ENCODE measurements at regions not wholly inside any gene's neighbourhood (a gene's known extent, or its start where the extent isn't known, plus 50 kb on each side); places are given as distances from the start of the nearest gene placed in this dataset.

DNA sequence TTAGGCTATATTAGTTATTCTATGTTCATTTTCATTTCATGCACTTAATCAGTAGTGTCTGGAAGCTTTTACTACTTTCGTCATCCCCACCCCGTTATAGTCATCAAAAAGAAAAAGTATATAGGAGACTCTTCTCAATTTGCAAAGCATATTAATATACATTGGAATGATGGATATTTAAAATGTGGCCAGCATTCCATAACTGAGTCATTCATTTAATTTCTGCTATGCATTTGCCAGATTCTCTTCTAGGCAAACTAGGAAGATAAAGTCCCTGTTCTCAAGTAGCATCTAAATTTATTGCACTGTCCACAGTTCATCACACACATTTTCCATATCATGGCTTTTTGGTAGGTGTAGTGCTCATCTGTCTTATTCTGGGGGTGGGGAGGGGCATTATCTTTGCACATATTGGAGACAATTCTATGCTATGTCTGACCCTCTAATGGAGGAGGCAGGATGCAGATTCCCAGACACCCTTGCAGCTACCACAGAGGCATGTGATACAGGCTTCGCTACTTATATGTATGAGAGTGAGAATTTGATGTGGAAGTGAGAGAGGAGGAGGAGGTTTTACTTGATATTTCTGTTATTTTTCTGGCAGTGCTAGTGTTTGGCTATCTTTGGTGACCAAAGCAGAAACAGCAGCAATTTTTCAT lies 125.8 kb downstream of the CTH start:
- in situ Hi-C loops (cut with MboI; ENCODE audit: low pct_ligation_motif_present in 1 of 4, low pct_unique_long_range_greater_than_20kb in 1 of 4, low sequenced_read_pairs in 3 of 4) (loop anchor here in 1 of 4 donors (25.0 kb wide), 1 partner anchor 500 kb away; the partner anchor contains the start of gene PTGER3), intact Hi-C loops (cut with DNase I; ENCODE audit: low total_unique reads) (no loop called here)
- H3K27me3 ChIP-seq, result no peaks in the 10 kb centered on the region

DNA sequence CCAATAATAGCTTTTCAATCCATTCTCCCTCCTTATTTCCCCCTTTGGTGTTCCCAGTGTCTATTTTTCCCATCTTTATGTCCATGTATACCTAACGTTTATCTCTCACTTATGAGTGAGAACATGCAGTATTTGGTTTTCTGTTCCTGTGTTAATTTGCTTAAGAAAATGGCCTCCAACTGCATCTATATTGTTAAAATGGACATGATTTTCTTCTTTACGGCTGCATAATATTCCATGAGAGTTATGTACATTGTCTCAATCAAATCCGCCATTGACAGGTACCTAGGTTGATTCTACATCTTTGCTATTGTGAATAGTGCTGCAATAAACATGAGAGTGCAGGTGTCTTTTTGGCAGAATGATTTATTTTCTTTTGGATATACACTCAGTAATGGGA lies 126.7 kb downstream of the CTH start:
- Histone ChIP-seq H3K27me3 (no peaks in the 10 kb centered on the region), H3K4me1 (no peaks in the 10 kb centered on the region), H3K36me3 (no peaks in the 10 kb centered on the region), H3K4me3 (no peak overlapping the region), H3K27ac (no peak overlapping the region), H3K9me3 (no peaks in the 10 kb centered on the region)
- no peak for DNase-seq
- TF ChIP-seq, protein P1, sequence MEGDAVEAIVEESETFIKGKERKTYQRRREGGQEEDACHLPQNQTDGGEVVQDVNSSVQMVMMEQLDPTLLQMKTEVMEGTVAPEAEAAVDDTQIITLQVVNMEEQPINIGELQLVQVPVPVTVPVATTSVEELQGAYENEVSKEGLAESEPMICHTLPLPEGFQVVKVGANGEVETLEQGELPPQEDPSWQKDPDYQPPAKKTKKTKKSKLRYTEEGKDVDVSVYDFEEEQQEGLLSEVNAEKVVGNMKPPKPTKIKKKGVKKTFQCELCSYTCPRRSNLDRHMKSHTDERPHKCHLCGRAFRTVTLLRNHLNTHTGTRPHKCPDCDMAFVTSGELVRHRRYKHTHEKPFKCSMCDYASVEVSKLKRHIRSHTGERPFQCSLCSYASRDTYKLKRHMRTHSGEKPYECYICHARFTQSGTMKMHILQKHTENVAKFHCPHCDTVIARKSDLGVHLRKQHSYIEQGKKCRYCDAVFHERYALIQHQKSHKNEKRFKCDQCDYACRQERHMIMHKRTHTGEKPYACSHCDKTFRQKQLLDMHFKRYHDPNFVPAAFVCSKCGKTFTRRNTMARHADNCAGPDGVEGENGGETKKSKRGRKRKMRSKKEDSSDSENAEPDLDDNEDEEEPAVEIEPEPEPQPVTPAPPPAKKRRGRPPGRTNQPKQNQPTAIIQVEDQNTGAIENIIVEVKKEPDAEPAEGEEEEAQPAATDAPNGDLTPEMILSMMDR (IDR thresholded peaks at IDR 0.05), result no peak
- TF ChIP-seq EP300 (IDR thresholded peaks at IDR 0.05; ENCODE audit: low read depth), result no peak
- no peak for TF ChIP-seq POLR2A (IDR thresholded peaks at IDR 0.05)
- TF ChIP-seq POLR2AphosphoS5 (IDR thresholded peaks at IDR 0.05), result no peak
- in situ Hi-C loops (cut with MboI; ENCODE audit: low pct_ligation_motif_present in 1 of 4, low pct_unique_long_range_greater_than_20kb in 1 of 4, low sequenced_read_pairs in 3 of 4), result loop anchor here in 1 of 4 donors (25.0 kb wide), 1 partner anchor 500 kb away; the partner anchor contains the start of gene PTGER3
- intact Hi-C loops (cut with DNase I; ENCODE audit: low total_unique reads), result no loop called here
- WGBS, 2 donors (ENCODE audit: low coverage in 1 of 2), result 81 to 92% methylated on average over 3 of the region's 3 CpGs

More for the DNA sequence above, 125.8 kb downstream of the CTH start:
- H3K9me3 ChIP-seq, result no peaks in the 10 kb centered on the region
- H3K36me3 ChIP-seq, result no peaks in the 10 kb centered on the region
- WGBS, 2 donors (ENCODE audit: low coverage in 1 of 2), result 69 to 87% methylated on average over 3 of the region's 3 CpGs
- H3K27ac ChIP-seq, result no peak overlapping the region
- DNase-seq, result no peak
- TF ChIP-seq POLR2A (IDR thresholded peaks at IDR 0.05), result no peak
- TF ChIP-seq EP300 (IDR thresholded peaks at IDR 0.05; ENCODE audit: low read depth), result no peak
- TF ChIP-seq POLR2AphosphoS5 (IDR thresholded peaks at IDR 0.05), result no peak
- no peak overlapping the region for H3K4me3 ChIP-seq
- no peaks in the 10 kb centered on the region for H3K4me1 ChIP-seq

DNA sequence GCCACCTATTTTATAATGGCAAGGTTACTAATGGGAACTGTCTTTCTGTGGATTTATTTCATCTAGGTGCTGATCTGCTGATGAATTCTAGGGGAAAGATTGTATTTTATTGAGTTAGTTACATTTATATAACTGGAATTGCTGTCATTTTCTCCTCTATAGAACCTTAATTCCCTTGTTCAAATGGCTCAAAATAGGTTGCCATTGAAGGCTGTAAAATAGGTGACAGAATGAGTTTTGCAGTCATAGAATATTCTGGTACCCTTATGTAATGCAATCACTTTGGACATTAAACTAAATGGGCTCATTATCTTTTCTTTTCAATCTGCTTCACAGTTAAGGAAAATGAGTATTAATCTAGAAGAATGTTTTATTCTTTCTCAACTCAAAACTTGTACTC lies 131.0 kb downstream of the CTH start:
- no peaks in the 10 kb centered on the region for H3K27me3 ChIP-seq
- in situ Hi-C loops (cut with MboI; ENCODE audit: low pct_ligation_motif_present in 1 of 4, low pct_unique_long_range_greater_than_20kb in 1 of 4, low sequenced_read_pairs in 3 of 4), result loop anchor here in 1 of 4 donors (25.0 kb wide), 1 partner anchor 495 kb away; the partner anchor contains the start of gene PTGER3
- intact Hi-C loops (cut with DNase I; ENCODE audit: low total_unique reads), result no loop called here
- DNase-seq, result no peak
- H3K4me1 ChIP-seq, result no peaks in the 10 kb centered on the region
- no peak overlapping the region for H3K4me3 ChIP-seq
- no peaks in the 10 kb centered on the region for H3K36me3 ChIP-seq
- no peak overlapping the region for H3K27ac ChIP-seq
- no peak for TF ChIP-seq POLR2AphosphoS5 (IDR thresholded peaks at IDR 0.05)
- no peak for TF ChIP-seq EP300 (IDR thresholded peaks at IDR 0.05; ENCODE audit: low read depth)
- no peak for TF ChIP-seq POLR2A (IDR thresholded peaks at IDR 0.05)
- TF ChIP-seq, protein P1 (IDR thresholded peaks at IDR 0.05), result no peak
- no peaks in the 10 kb centered on the region for H3K9me3 ChIP-seq

DNA sequence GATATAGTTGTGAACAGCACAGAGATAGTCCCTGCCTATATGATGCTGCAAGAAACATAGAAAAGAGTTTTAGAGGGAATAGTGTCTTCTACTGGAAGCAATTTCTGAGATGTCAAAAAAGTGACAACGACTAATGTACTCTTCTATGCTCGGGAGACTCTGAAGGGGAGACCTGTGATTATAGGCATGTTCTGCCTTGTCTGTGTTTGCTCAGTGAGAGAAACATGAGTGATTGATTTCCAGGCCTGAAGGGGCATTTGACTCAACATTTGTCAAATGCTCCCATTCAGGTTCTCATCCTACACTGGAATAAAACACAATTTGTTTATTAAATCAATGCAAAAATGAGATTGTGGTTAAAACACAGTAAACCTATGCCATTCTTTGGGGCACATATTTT lies 131.8 kb downstream of the CTH start:
- no peaks in the 10 kb centered on the region for H3K9me3 ChIP-seq
- no peak overlapping the region for H3K4me3 ChIP-seq
- DNase-seq, result no peak
- no peak for TF ChIP-seq EP300 (IDR thresholded peaks at IDR 0.05; ENCODE audit: low read depth)
- TF ChIP-seq POLR2A (IDR thresholded peaks at IDR 0.05), result no peak
- TF ChIP-seq POLR2AphosphoS5 (IDR thresholded peaks at IDR 0.05), result no peak
- TF ChIP-seq, protein P1 (IDR thresholded peaks at IDR 0.05), result no peak
- intact Hi-C loops (cut with DNase I; ENCODE audit: low total_unique reads), result no loop called here
- WGBS, 2 donors (ENCODE audit: low coverage in 1 of 2), result 80 to 96% methylated on average over 1 to 2 of the region's 2 CpGs
- no peaks in the 10 kb centered on the region for H3K36me3 ChIP-seq
- no peaks in the 10 kb centered on the region for H3K4me1 ChIP-seq
- in situ Hi-C loops (cut with MboI; ENCODE audit: low pct_ligation_motif_present in 1 of 4, low pct_unique_long_range_greater_than_20kb in 1 of 4, low sequenced_read_pairs in 3 of 4), result loop anchor here in 1 of 4 donors (25.0 kb wide), 1 partner anchor 494 kb away; the partner anchor contains the start of gene PTGER3
- H3K27me3 ChIP-seq, result no peaks in the 10 kb centered on the region
- no peak overlapping the region for H3K27ac ChIP-seq
